HG02973 (cell line): ENCODE measurements at regions not wholly inside any gene's neighbourhood (a gene's known extent, or its start where the extent isn't known, plus 50 kb on each side); places are given as distances from the start of the nearest gene placed in this dataset.

ENCODE experiments used
- ATAC-seq: cut with Tn5 transposase; IDR thresholded peaks from one replicate; pipeline ENCODE4 v1.9.1; 2021; ENCODE audit warnings: moderate library complexity; ENCODE audit not compliant: unreplicated experiment

- no peak for ATAC-seq
Measured at GRCh38 chr10:128934492-128934891, 532.5 kb upstream of the MGMT start.

- no peak for ATAC-seq
Measured at GRCh38 chr10:128936392-128936791, 530.6 kb upstream of the MGMT start.

GRCh38 chr10:128938558-128938957 is 528.5 kb upstream of the MGMT start:
- ATAC-seq: no peak

- ATAC-seq: no peak
Measured at GRCh38 chr10:128940081-128940480, 527.0 kb upstream of the MGMT start.

- ATAC-seq: no peak
Measured at GRCh38 chr10:128943111-128943510, 523.9 kb upstream of the MGMT start.

GRCh38 chr10:128945398-128945797 is 521.6 kb upstream of the MGMT start:
- no peak for ATAC-seq

- ATAC-seq: no peak
Measured at GRCh38 chr10:128950159-128950915, 516.7 kb upstream of the MGMT start.

GRCh38 chr10:128950916-128951275 is 516.1 kb upstream of the MGMT start:
- ATAC-seq: no peak

- no peak for ATAC-seq
Measured at GRCh38 chr10:128952856-128953255, 514.2 kb upstream of the MGMT start.

- ATAC-seq: no peak
Measured at GRCh38 chr10:128956149-128956548, 510.9 kb upstream of the MGMT start.

- ATAC-seq: no peak
Measured at GRCh38 chr10:128957221-128957620, 509.8 kb upstream of the MGMT start.

- ATAC-seq: no peak
Measured at GRCh38 chr10:128958834-128959690, 508.0 kb upstream of the MGMT start.

- ATAC-seq: no peak
Measured at GRCh38 chr10:128959746-128960145, 507.3 kb upstream of the MGMT start.

GRCh38 chr10:128960517-128960916 is 506.5 kb upstream of the MGMT start:
- ATAC-seq: no peak

- no peak for ATAC-seq
Measured at GRCh38 chr10:128962182-128962581, 504.9 kb upstream of the MGMT start.

GRCh38 chr10:128963211-128964099 is 503.6 kb upstream of the MGMT start:
- ATAC-seq: no peak

GRCh38 chr10:128964100-128964403 is 503.0 kb upstream of the MGMT start:
- no peak for ATAC-seq

GRCh38 chr10:128967980-128968756 is 498.9 kb upstream of the MGMT start:
- no peak for ATAC-seq

GRCh38 chr10:128969551-128969950 is 497.5 kb upstream of the MGMT start:
- no peak for ATAC-seq

GRCh38 chr10:128971374-128972035 is 495.5 kb upstream of the MGMT start:
- no peak for ATAC-seq
